Suprapubic skin (tissue), 3 donors: ENCODE measurements at regions not wholly inside any gene's neighbourhood (a gene's known extent, or its start where the extent isn't known, plus 50 kb on each side); places are given as distances from the start of the nearest gene placed in this dataset.

Experiments used
- CTCF ChIP-seq, 2 donors: fragments of 200-600 bp in 1 of 2; fragments of 450-650 bp in 1 of 2; sonication (generic) in 1 of 2; IDR thresholded peaks; one replicate each; pipeline ENCODE4 v1.5.1; 2016 to 2019; ENCODE audit warnings: antibody characterized with exemption in 2 of 2, mild to moderate bottlenecking in 1 of 2, moderate library complexity in 1 of 2
- POLR2A ChIP-seq, 2 donors: fragments of 450-650 bp; IDR thresholded peaks; one replicate each; pipeline ENCODE4 v1.6.1; 2017; ENCODE audit warnings: antibody characterized with exemption in 2 of 2, mild to moderate bottlenecking in 2 of 2, moderate library complexity in 2 of 2

GRCh38 chr5:121221483-121221882, 630.2 kb upstream of the FTMT start:
- TF ChIP-seq CTCF (IDR thresholded peaks at IDR 0.05) (no peak), POLR2A (IDR thresholded peaks at IDR 0.05) (no peak)
